RWPE2 (cell line): ENCODE measurements at regions not wholly inside any gene's neighbourhood (a gene's known extent, or its start where the extent isn't known, plus 50 kb on each side); places are given as distances from the start of the nearest gene placed in this dataset.

ENCODE experiments used
- ATAC-seq: fragments of 200-7000 bp; cut with Tn5 transposase; 3 replicates; pipeline ENCODE4 v1.9.1; 2021; ENCODE audit warnings: low read depth
- DNase-seq: peaks from one replicate; pipeline ENCODE4 v3.0.0-alpha.2; 2020; ENCODE audit warnings: low spot score
- H3K27ac ChIP-seq: fragments of 450-650 bp; 2 replicates; pipeline ENCODE4 v1.5.1; 2017; ENCODE audit warnings: mild to moderate bottlenecking; ENCODE audit not compliant: poor library complexity, severe bottlenecking
- H3K27me3 ChIP-seq: fragments of 250-450 bp; sonication (Bioruptor Pico); 2 replicates; pipeline ENCODE4 v1.5.1; 2021; ENCODE audit warnings: mild to moderate bottlenecking, moderate library complexity; ENCODE audit not compliant: insufficient read depth, poor library complexity, severe bottlenecking
- H3K36me3 ChIP-seq: fragments of 250-450 bp; sonication (Bioruptor Pico); 2 replicates; pipeline ENCODE4 v1.5.1; 2020; ENCODE audit warnings: low read depth, mild to moderate bottlenecking, moderate library complexity
- H3K4me1 ChIP-seq: fragments of 250-450 bp; sonication (Bioruptor Pico); 2 replicates; pipeline ENCODE4 v1.5.1; 2021; ENCODE audit warnings: mild to moderate bottlenecking, moderate library complexity; ENCODE audit not compliant: insufficient read depth, poor library complexity, severe bottlenecking
- H3K4me3 ChIP-seq: fragments of 250-450 bp; sonication (Bioruptor Pico); 2 replicates; pipeline ENCODE4 v1.5.1; 2021; ENCODE audit warnings: mild to moderate bottlenecking, moderate library complexity; ENCODE audit not compliant: severe bottlenecking
- H3K9me3 ChIP-seq: fragments of 250-450 bp; sonication (Bioruptor Pico); 2 replicates; pipeline ENCODE4 v1.5.1; 2021; ENCODE audit warnings: mild to moderate bottlenecking, moderate library complexity; ENCODE audit not compliant: severe bottlenecking
- TF ChIP-seq, protein P1 (sequence below): fragments of 450-650 bp; IDR thresholded peaks from one replicate; pipeline ENCODE4 v1.5.1; 2017; ENCODE audit warnings: mild to moderate bottlenecking, moderate library complexity; ENCODE audit not compliant: poor library complexity, severe bottlenecking

DNA sequence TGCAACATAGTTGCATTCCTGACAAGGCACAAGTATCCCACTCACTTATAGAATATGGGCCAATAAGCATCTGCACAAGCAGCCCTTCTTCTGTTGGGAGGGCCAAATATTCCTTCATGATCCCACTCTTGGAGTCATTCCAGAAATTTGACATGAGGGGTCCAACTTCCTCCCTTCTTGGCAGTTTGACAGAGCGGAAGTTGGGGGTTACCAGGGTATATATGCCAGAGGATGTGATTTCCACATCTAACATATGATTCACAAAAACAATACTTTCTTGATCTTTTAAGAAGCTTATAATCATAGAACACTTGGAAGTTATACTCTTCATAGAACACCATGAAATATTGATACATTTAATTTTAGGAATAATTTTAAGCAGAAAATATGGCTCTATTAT, 100.9 kb upstream of the CRBN start:
- Histone ChIP-seq H3K36me3 (no peaks in the 10 kb centered on the region), H3K4me3 (no peak overlapping the region), H3K9me3 (no peaks in the 10 kb centered on the region), H3K27me3 (no peaks in the 10 kb centered on the region), H3K27ac (no peak overlapping the region), H3K4me1 (no peaks in the 10 kb centered on the region)
- ATAC-seq: no peak
- TF ChIP-seq, protein P1, sequence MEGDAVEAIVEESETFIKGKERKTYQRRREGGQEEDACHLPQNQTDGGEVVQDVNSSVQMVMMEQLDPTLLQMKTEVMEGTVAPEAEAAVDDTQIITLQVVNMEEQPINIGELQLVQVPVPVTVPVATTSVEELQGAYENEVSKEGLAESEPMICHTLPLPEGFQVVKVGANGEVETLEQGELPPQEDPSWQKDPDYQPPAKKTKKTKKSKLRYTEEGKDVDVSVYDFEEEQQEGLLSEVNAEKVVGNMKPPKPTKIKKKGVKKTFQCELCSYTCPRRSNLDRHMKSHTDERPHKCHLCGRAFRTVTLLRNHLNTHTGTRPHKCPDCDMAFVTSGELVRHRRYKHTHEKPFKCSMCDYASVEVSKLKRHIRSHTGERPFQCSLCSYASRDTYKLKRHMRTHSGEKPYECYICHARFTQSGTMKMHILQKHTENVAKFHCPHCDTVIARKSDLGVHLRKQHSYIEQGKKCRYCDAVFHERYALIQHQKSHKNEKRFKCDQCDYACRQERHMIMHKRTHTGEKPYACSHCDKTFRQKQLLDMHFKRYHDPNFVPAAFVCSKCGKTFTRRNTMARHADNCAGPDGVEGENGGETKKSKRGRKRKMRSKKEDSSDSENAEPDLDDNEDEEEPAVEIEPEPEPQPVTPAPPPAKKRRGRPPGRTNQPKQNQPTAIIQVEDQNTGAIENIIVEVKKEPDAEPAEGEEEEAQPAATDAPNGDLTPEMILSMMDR: no peak
- DNase-seq: no peak

DNA sequence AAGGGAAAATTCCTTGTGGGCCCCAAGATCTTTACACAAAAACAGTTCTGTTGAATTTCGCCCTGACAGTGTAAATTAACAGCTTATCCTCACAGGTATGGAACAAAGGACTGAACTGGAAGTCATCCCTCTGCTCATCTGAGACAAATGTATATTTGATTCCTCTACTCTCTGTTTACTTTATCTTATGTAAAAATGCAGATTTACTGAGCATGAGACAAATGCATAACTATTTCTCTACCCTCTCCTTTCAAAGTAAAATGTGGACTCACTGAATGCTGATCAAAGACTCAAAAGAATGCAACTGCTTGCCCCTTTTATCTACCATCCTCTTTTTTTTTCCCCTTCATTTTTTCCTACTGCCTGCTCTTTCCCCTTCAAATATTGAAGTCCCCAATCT, 98.6 kb upstream of the CRBN start:
- Histone ChIP-seq H3K4me3 (no peak overlapping the region), H3K27me3 (no peaks in the 10 kb centered on the region), H3K27ac (no peak overlapping the region), H3K9me3 (no peaks in the 10 kb centered on the region), H3K36me3 (no peaks in the 10 kb centered on the region), H3K4me1 (no peaks in the 10 kb centered on the region)
- ATAC-seq (no peak), DNase-seq (no peak)
- TF ChIP-seq, protein P1: no peak

DNA sequence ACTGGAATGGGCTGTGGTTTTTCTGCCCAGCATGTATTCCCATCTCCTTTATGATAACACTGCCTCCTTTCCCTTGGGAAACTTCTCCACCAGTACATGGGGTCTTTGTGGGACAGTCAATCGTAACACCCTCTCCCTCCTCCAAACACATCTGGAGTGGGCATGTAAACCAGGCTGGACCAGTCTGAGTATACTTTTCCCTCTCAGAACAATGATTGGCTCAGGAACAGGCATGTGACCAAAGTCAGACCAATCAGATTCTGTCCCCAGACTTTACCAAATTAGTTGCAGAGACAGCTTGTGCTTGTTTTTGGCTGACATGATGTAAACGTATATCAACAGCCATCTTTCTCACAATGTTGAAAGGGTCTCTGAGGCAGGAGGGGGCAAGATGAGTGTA, 97.1 kb upstream of the CRBN start:
- H3K36me3 ChIP-seq: no peaks in the 10 kb centered on the region
- ATAC-seq: no peak
- H3K9me3 ChIP-seq: no peaks in the 10 kb centered on the region

DNA sequence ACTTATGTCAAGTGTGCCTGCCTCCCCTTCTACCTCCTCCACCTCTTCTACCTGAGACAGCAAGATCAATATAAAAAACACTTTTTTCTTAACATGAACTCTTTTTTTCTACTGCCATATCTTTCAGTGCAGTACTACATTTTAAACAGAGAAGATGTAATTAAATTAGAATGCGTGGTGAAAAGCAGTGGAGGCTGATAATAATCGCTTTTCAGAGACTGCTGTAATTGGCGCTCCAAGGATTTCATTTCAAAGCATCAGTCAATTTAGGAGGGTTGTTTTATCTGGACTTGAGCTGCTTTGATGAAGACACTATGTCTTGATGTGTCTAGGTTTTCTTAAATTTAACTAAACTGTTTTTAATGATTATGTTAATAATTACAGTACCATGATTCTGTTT, 85.3 kb upstream of the CRBN start:
- H3K9me3 ChIP-seq: no peaks in the 10 kb centered on the region
- DNase-seq: no peak
- no peak for ATAC-seq
- no peaks in the 10 kb centered on the region for H3K27me3 ChIP-seq
- no peak overlapping the region for H3K27ac ChIP-seq
- no peaks in the 10 kb centered on the region for H3K4me1 ChIP-seq
- H3K4me3 ChIP-seq: no peak overlapping the region
- TF ChIP-seq, protein P1: no peak
- H3K36me3 ChIP-seq: no peaks in the 10 kb centered on the region

More for the DNA sequence above, 97.1 kb upstream of the CRBN start:
- no peak for DNase-seq
- no peak overlapping the region for H3K4me3 ChIP-seq
- H3K27ac ChIP-seq: no peak overlapping the region
- H3K4me1 ChIP-seq: no peaks in the 10 kb centered on the region
- TF ChIP-seq, protein P1: no peak
- no peaks in the 10 kb centered on the region for H3K27me3 ChIP-seq

DNA sequence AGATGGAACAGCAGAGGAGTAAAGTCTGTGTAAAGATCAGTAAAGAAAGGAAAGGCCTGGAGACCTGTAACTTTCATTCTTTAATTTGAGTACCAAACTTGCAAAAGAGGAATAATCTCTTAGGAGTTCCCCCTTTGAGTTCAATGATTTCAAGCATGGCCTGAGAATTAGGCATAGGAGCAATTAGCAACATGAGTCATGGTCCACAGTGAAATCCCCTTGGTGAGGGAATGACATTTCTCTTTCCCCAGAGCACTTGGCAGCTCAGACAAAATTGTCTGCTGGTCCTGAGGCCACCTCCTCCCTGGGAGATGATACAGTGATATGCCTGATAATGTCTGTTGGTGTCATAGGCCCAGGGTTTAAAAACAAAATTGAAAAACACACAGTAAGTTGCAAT, 81.4 kb upstream of the CRBN start:
- no peaks in the 10 kb centered on the region for H3K4me1 ChIP-seq

More for the DNA sequence above, 81.4 kb upstream of the CRBN start:
- ATAC-seq: no peak
- no peaks in the 10 kb centered on the region for H3K9me3 ChIP-seq
- DNase-seq: no peak
- TF ChIP-seq, protein P1: no peak
- no peaks in the 10 kb centered on the region for H3K36me3 ChIP-seq
- no peak overlapping the region for H3K4me3 ChIP-seq
- no peak overlapping the region for H3K27ac ChIP-seq
- no peaks in the 10 kb centered on the region for H3K27me3 ChIP-seq
